NCI-H1092 treated with DMSO at 0.1 percent for 48 hours (cell line): ENCODE measurements at regions not wholly inside any gene's neighbourhood (a gene's known extent, or its start where the extent isn't known, plus 50 kb on each side); places are given as distances from the start of the nearest gene placed in this dataset.
A peak's percentile ranks its signal among the peaks of the same experiment; 100 is the strongest.

Experiments used
- DNase-seq: peaks from one replicate; lab custom pipeline; 2025; lab: John Stamatoyannopoulos, UW

DNA sequence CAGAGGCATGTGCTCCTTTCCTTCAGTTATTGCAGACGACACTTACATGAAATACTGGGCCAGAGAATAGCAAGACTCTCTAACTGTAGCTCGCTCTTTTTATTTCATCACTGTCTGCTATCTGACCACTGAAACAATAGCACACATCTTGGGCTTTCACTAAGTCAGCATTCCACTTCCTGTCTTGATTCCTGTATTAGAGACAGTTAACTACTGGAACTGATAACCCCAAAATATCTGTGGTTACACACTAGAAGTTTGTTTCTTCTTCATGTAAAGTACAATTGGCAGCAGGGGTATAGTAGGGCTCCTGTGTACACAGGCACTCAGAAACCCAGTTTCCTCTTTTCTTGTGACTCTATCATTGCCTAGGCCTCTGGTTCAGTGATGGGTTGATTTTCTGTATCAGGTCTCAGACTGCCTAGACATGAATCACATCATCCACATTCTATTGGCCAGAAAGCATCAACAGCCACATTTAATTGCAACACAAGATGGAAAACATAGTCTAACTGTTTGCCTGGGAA, 230.2 kb upstream of the CD96 start:
- no peak for DNase-seq

DNA sequence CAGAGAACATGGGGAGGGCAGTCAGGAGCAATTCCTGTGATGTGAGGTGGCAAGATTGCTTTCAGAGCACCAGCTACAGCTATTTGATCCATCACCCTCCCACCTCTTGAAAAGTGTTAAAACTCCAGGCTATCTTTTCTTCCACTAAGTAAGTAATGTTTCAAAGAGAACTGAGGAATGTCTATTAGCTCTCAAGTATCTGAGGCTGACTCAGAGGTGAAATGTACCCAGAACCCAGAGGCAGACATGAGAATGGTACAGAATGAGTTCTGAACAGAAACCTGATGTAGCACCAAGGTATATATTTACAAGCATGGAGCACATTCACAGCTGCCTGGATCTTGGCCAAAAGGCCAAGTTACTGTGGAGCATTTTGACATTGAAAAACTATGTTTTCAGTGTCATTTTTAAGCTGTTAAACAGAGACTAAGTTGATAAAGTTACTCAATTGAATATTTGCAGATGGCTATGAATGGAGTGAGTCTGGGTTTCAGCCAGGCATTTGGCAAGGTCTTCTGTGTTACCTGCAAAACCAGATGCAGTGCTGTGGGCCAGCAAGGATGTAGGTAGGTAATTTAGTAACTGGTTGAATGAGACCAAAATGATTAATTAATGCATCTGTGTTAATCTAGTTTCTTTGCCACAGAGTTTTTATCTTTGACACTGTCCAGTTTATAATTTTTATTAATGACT, 227.7 kb upstream of the CD96 start:
- no peak for DNase-seq

DNA sequence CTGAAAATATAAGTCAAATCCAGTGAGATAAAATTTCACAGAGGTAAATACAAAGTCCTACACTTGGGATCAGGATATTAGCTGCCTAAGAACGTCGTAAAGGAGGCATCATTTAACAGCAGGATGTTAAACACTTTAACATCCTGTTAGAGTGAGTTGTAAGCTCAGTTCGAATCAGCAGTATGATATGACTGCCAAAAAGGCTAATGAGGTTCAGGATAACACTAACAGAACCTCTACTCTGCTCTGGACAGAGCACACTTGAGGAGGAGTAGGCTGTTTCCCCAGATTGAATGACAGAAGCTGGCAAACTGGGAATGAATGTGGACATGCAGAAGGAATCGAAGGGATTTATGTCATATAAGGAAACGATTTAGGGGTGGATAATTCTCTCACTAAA, 227.1 kb upstream of the CD96 start:
- no peak for DNase-seq

DNA sequence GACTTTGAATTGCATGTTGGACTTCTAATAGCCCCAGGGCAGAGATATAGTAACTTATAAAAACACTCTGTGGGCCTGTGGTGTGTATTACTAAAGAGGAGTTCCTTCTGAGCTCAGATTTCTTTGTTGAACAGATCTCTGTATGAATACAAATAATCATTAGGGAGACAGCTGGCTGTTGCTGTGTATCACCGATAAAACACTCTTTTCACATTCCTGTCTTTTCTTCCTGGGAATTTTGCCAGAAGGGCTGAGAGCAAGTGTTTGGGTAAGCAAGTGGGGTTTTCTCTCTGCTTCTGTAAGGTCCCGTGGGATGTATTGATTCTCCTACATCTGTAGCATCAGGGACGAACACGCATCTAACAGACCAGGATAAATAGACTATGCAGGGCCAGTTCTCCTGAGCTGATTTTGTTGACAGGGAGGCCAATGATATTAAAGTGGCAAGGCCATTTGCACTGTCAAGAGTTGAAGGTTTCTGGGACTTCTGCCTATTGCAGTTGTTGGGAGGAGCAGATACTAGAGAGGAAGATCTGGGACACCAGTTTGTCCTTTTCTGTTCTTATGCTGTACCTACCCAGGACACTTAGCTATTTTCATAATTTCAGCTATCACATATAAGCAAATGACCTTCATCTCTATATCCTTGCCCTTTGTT, 225.9 kb upstream of the CD96 start:
- peak; percentile 4 for DNase-seq

DNA sequence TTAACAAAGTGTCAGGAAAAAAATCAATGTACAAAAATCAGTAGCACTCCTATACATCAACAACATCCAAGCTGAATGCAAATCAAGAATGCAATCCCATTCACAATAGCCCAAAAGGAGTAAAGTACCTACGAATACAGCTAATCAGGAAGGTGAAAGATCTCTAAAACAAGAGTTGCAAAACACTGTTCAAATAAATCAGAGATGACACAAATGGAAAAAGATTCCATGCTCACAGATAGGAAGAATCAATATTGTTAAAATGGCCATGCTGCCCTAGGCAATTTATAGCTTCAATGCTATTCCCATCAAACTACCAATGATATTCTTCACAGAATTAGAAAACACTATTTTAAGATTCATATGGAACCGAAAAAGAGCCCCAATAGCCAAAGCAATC, 223.7 kb upstream of the CD96 start:
- no peak for DNase-seq

DNA sequence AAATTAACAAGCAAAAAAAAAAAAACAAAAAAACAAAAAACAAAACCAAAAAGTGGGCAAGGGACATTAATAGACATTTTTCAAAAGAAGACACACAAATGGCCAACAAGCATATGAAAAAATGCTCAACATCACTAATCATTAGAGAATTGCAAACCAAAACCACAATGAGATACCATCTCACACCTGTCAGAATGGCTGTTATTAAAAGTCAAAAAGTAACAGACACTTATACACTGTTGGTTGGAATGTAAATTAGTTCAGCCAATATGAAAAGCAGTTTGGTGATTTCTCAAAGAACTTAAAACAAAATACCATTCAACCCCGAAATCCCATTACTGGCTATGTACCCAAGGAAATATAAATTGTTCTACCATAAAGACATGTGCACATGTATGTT, 222.4 kb upstream of the CD96 start:
- DNase-seq: no peak

DNA sequence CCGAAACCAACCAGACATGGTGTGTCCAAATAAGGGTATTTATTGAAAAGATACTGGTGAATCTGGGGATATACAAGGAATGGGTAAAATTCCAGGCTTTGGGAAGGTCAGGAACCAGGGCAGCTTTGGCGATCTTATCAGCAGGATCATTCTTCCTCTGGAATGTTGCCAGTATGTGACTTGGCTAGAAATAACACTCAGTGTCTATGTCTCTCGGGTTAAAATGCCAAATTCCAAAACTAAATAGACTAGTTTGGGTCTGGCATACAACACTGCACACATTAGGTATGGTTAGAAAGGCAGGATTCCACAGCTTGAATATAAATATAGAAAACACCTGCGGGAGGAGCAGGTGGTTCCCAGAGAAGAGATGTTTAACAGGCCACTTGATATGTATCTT, 220.2 kb upstream of the CD96 start:
- DNase-seq: no peak

DNA sequence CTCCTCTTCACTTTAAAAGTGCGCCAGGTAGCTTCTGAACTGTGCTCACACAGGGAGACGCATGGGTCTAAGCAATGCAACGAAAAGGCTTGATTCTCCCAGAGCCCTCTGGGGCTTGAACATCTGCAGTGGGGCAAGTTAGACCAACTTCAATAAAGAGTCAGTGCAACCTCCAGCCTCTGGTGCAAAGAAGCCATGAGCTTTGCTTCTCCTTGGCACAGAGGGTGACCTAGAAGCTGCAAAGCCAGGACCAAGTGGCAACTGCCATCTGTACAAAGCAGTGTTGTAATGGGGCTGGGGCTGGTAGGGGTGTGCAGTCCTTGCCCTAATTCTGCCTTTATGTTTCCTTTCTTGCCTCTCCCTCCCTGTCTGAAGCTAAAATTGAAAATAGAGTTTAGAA, 219.0 kb upstream of the CD96 start:
- no peak for DNase-seq

DNA sequence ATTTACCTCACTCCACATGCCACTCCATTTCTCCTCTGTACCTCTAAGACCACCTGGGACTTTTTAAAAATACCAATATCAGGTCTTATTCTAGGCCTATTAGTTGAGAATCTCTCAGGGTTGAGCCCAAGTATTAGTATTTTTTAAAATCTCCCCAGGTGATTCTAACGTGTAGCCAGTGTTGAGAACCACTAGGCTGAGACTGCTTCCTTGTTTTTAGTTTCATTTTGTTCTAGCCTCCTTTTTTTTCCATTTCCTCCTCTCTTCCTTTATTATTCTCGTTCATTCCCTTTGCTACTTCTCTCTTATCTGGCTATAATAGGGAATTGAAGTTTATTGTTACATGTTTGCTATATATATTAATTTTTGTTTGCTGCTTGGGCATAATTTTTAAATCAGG, 217.8 kb upstream of the CD96 start:
- DNase-seq: no peak

DNA sequence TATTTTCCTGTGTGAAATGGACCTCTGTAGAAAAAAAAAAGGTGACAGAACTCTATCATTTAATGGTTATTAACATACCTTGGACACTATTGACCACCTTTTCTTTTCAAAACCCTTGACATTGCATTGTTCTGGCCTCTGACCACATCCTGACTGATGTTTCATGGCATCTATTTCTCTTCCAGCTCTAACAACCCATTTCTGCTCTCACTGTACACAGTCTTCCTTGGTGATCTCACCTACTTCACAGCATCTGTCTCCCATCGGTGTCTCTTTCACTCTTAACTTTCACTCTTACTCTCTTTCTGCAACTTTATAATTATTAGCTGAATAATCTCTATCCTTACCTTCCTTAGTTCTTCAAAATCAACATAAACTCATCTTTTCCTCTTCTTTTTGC, 217.4 kb upstream of the CD96 start:
- no peak for DNase-seq

DNA sequence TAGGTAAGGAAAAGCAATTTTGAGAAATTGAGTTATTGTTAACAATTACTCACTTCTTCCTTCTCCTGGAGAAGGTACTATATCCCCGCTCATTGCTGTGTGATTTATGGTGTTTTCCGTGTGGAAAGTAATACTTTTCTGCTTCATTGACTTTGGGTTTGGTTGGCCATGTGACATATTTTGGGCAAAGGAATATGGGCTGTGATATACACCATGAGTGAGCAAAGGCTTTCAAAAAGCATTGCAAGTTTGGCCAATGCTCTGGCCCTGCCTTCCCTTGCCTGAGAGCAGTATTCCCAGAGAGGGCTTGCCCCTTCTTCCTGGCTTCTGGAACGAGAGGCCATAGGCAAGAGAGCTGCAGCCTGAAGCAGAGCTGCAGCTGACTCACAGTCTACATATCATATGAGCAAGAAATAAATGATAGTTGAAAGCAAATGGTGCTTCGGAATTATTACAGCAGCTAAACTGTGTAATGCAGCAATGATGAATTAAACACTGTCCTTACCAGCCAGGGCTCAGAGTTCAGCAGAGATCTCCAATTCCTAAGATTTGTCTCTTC, 216.8 kb upstream of the CD96 start:
- no peak for DNase-seq

DNA sequence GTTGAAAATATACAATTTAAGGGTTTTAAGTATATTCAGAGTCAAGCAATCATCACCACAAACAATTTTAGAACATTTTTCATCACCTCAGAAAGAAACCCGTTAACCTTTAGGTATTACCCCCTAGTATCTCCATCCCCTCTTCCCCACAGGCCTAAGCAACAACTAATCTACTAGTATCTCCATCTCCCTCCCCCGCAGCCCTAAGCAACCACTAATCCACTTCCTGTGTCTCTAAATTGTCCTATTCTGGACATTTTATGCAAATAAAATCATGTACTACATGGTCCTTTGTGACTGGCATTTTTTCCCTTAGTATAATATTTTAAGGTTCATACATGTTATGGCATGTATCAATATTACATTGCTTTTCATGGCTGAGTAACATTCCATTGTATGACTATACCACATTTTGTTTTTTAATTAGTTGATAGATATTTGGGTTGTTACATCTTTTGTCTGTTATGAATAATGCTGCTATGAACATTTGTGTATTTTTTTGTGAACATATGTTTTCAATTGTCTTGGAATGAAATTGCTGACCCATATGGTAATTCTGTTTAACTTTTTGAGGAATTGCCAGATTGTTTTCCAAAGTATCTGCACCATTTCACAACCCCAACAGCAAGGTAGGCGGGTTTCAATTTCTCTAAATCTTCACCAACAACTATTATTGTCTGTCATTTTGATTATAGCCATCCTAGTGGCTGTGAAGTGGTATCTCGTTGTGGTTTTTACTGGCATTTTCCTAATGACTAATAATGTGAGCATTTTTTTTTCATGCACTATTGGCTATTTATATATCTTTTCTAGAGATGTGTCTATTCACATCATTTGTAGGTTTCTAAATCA, 215.6 kb upstream of the CD96 start:
- no peak for DNase-seq

DNA sequence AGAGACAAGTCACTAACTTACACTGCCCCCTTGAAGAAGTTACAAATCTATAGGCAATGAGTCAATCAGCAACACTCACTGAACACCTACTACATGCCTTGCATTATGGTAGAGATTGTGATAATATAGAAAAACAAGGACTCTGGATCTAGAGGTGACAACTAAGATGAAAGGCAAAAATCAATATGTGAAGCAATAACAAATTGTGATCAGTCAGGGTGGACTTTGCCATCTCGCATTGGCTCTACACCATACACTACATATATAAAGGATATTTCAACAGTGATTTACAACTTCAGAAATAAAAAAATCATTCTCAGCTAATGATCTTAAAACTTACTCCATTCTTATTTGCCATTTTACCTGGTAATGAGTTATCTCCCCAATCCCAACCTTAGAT, 210.7 kb upstream of the CD96 start:
- no peak for DNase-seq

DNA sequence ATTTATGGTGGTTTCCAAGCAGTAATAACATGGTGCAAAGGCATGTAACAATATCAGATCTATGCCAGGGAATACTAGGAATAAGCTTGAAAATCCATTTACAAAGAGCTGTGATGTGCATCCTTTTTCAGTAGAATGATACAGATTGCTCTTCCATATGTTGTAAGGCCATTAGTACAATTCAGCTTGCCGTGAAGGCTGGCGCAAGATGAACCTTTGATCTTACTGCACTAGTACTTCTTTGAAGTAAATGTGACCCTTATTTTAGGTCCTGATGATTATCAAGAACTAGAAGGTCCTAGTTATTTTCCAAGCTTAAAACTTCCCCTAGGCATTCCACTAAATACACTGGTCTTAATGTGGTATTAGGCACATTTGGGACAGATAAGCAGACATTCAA, 210.1 kb upstream of the CD96 start:
- no peak for DNase-seq

DNA sequence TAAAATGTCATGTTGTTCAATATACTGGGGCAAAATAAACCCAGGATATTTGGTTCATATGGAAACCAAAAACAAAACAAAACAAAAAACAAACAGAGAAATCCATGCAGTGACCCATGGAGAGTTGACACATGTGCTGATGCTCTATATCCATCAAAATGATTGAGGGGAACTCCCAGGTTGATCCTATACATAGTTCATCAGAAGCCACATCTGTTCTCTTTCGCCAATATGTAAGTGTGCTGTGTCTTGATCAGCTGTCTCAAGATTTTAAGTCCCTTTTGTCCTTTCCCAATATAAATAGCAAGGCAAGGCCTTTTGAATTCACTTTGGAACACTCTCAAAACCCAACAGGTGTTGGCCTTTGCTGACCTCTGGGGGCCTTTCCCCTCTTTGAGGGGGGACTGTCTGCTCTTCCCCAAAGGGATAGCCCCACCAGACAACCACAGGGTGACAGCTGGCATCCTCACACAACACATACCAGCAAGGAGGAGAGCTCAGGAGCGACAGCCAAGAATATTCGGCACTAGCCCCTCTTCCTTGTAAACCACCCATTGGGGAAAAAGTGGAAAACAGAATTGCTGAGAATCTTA, 209.4 kb upstream of the CD96 start:
- DNase-seq: no peak

DNA sequence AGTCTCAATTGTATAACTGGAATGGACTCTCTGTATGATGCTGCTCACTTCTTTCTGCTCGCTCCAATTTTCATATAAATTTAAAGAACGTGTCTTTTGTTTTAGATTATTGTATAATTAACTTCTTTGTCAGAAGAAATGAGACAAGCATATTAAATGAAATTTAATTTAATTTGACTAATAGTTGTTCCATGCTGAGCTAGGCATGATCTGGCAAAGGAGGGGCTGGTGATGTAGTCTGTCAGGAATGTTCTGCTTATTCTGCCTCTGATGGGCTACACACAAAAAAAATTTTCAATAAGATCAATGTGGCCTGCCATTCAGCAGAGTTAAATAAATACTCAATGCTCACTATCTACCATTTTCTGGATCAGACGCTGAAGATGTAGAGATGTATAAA, 208.4 kb upstream of the CD96 start:
- DNase-seq: no peak

DNA sequence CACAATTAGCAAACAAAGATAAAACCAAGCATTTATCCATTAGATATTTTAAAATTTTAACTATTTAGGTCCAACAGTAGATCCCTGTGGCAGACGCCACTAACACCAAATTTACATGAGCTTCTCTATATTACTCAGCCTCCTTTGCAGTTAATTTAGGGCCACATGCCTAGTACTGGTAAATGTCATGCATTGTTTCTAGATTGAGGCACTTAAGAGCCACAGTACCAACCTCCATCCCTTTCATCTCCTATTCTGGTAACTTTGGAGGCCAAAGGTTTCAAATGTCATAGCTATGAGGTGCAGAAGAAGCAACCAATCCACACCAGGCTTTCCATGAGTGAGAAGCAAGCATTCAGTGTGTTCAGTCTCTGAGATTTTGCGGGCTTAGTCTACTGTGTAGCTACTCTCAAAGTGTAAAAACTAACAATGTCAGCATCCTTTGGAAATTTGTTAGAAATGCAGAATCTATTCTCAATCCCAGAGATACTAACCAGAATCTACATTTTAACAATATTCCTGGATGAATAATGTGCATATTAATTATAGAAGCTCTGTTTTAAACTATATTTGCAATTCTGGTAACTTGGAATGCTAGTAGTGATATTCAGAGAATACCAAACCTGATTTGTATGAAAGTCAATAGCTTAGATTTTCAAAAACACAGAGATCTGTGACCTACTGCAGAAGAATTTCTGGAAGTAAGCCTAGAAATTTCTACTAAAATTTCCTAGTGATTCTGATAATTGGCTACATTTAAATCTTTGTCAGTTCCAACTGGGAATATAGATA, 206.3 kb upstream of the CD96 start:
- no peak for DNase-seq

DNA sequence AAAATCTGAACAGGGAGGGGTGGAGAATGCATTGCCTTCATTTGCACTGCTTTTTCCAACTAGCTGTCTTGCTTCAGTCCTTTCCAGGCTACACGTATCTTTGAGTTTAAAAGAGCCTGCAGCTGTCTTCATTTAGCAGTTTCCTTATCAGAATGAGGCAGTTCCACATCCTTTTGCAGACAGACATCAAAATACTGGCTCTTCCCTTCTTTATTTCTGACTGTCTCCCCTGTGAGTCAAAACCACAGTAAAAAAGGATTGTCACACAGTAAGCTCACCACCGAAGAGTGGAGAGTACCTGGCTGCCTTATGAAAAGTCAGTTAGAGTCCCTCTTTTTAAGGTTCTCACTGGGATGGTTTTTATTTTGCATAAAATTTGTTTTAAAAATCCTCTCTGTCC, 205.5 kb upstream of the CD96 start:
- no peak for DNase-seq

DNA sequence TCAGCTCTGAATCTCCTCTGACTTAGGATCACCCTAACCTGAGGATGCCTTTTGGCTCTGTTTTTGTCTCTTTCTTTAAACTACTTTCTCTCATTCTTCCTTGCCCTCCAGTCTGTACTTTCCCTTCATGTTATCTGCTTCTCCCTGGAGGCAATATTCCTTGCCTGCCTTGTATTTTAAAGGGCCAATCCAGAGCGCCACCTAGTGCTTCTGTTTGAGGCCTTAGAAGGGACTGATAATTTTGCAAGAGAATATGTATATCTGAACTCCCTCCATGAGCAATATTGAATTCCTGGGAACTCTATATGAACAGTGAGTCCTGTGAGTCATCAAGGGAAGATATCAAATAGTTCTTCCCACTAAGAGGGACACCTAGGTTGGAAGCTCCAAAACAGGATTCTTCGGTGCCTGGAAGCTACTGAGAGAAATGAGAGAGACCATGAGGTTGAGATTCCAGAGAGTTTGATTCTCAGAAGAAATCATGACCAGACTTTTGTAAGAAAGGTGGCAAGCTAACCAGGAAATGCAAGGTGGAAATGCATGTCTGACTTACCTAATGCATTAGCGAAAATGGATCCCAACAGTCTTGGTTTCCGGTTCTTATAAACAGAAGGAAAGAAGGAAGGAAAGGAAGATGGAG, 203.8 kb upstream of the CD96 start:
- peak; percentile 16 for DNase-seq

DNA sequence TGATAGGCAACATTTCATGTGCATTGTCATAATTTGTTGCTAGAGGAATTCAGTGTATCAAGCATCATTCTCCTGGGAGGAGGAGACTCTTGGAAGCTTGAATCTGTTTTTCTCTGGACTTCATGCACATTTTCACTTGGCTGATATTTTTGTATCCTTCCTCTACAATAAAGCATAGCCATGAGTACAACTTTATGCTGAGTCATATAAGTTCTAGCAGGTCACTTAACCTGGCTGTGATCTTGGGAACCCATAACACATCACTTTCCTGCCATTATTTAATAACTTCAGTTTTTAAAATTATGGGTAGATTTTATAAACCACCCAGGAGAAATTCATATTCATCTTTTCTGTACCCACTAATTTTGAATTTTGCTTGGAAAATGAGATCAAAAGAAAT, 203.0 kb upstream of the CD96 start:
- DNase-seq: no peak

DNA sequence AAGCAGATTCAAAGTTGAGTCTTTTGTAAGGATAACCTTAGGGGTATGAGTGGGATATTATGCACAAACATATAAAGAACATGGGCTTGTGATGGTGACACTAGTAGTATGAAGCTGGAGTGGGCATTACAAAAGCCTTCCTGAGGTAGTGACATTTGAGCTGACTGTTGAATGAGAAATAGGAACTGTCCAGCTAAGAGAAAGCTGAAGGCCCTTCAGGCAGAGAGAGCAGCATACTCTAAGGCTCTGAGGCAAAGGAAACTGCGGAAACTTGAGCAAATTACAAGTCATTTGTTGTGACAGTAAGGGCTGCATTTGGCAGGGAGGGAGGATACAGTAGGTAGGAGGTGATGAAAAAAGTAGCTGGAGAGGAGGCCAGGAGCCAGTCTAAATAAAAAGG, 190.7 kb upstream of the CD96 start:
- DNase-seq: no peak
